Esophagus muscularis mucosa (tissue), 4 donors: ENCODE measurements at regions not wholly inside any gene's neighbourhood (a gene's known extent, or its start where the extent isn't known, plus 50 kb on each side); places are given as distances from the start of the nearest gene placed in this dataset.

ENCODE experiments used
- DNase-seq: peaks from one replicate; pipeline ENCODE4 v3.0.0-alpha.2; 2017; ENCODE audit errors: extremely low spot score
- H3K27ac ChIP-seq, 4 donors: fragments of 200-600 bp; sonication (generic); replicated peaks in 1 of 4; 1 replicate in 3 of 4; 2 replicates in 1 of 4; pipeline ENCODE4 v1.5.1; 2016 to 2019; ENCODE audit warnings: mild to moderate bottlenecking in 1 of 4
- H3K27me3 ChIP-seq, 4 donors: fragments of 200-600 bp; sonication (generic); one replicate each; pipeline versions ENCODE4 v1.5.1 to v1.6.0; 2016 to 2019
- H3K36me3 ChIP-seq, 4 donors: fragments of 200-600 bp; sonication (generic); one replicate each; pipeline ENCODE4 v1.5.1; 2016 to 2019
- H3K4me1 ChIP-seq, 4 donors: fragments of 200-600 bp; sonication (generic); one replicate each; pipeline ENCODE4 v1.5.1; 2016 to 2019
- H3K4me3 ChIP-seq, 4 donors: fragments of 200-600 bp; sonication (generic); 1 replicate in 2 of 4; 2 replicates in 2 of 4; pipeline ENCODE4 v1.5.1; 2016 to 2019; ENCODE audit warnings: mild to moderate bottlenecking in 4 of 4, moderate library complexity in 1 of 4
- H3K9me3 ChIP-seq, 4 donors: fragments of 200-600 bp; sonication (generic); 1 replicate in 3 of 4; 2 replicates in 1 of 4; pipeline ENCODE4 v1.5.1; 2016 to 2019
- CTCF ChIP-seq, 3 experiments: fragments of 200-600 bp in 2 of 3; fragments of 450-650 bp in 1 of 3; sonication (generic) in 2 of 3; IDR thresholded peaks; one replicate each; pipeline ENCODE4 v1.5.1; 2017 to 2019; ENCODE audit warnings: antibody characterized with exemption in 3 of 3, mild to moderate bottlenecking in 2 of 3, moderate library complexity in 1 of 3
- EP300 ChIP-seq: sonication (generic); formaldehyde crosslinking; IDR thresholded peaks from one replicate; pipeline ENCODE4 v1.6.1; 2017; ENCODE audit warnings: antibody characterized with exemption
- POLR2A ChIP-seq: fragments of 450-650 bp; IDR thresholded peaks from one replicate; pipeline ENCODE4 v1.6.1; 2017; ENCODE audit warnings: antibody characterized with exemption, moderate library complexity, mild to moderate bottlenecking, low read depth
- POLR2AphosphoS5 ChIP-seq, 2 donors: sonication (generic); formaldehyde crosslinking; IDR thresholded peaks; one replicate each; pipeline ENCODE4 v1.6.1; 2017; ENCODE audit warnings: antibody characterized with exemption in 2 of 2
- WGBS: methylation state at CpG from one replicate; pipeline ENCODE4 v1.1.5; 2018; 5-methylcytosine and 5-hydroxymethylcytosine counted together
- intact Hi-C: fragments of 100-400 bp; cut with DNase I; formaldehyde crosslinking; loops from one replicate; pipeline ENCODE4 v1.15.1; 2023

- Histone ChIP-seq H3K9me3 (no peaks in the 10 kb centered on the region), H3K4me1 (no peaks in the 10 kb centered on the region), H3K4me3 (no peak overlapping the region), H3K27me3 (no peaks in the 10 kb centered on the region), H3K27ac (no peak overlapping the region), H3K36me3 (no peaks in the 10 kb centered on the region)
- 55% methylated on average over 7 of the region's 7 CpGs for WGBS
- no peak for DNase-seq
- no peak for TF ChIP-seq POLR2AphosphoS5 (IDR thresholded peaks at IDR 0.05)
- TF ChIP-seq EP300: no peak
- no peak for TF ChIP-seq CTCF (IDR thresholded peaks at IDR 0.05)
- no peak for TF ChIP-seq POLR2A
- intact Hi-C loops: no loop called here
Measured at GRCh38 chr20:60306551-60306950, 348.3 kb downstream of the CDH26 start.

GRCh38 chr20:60310560-60311349 lies 352.5 kb downstream of the CDH26 start:
- Histone ChIP-seq H3K9me3 (no peaks in the 10 kb centered on the region), H3K27ac (no peak overlapping the region), H3K27me3 (no peaks in the 10 kb centered on the region), H3K36me3 (no peaks in the 10 kb centered on the region), H3K4me3 (no peak overlapping the region), H3K4me1 (no peaks in the 10 kb centered on the region)
- WGBS: 75% methylated on average over 13 of the region's 13 CpGs
- TF ChIP-seq POLR2A (no peak), EP300 (no peak), CTCF (IDR thresholded peaks at IDR 0.05) (no peak), POLR2AphosphoS5 (IDR thresholded peaks at IDR 0.05) (no peak)
- no peak for DNase-seq
- intact Hi-C loops: no loop called here

- no peaks in the 10 kb centered on the region for H3K27me3 ChIP-seq
- H3K36me3 ChIP-seq: no peaks in the 10 kb centered on the region
- TF ChIP-seq CTCF (IDR thresholded peaks at IDR 0.05) (no peak), EP300 (no peak), POLR2AphosphoS5 (IDR thresholded peaks at IDR 0.05) (no peak), POLR2A (no peak)
- no peaks in the 10 kb centered on the region for H3K4me1 ChIP-seq
- intact Hi-C loops: no loop called here
- WGBS: 93% methylated on average over 9 of the region's 9 CpGs
- DNase-seq: no peak
- H3K27ac ChIP-seq: no peak overlapping the region
- H3K4me3 ChIP-seq: no peak overlapping the region
- no peaks in the 10 kb centered on the region for H3K9me3 ChIP-seq
Measured at GRCh38 chr20:60313191-60313590, 355.0 kb downstream of the CDH26 start.

DNA sequence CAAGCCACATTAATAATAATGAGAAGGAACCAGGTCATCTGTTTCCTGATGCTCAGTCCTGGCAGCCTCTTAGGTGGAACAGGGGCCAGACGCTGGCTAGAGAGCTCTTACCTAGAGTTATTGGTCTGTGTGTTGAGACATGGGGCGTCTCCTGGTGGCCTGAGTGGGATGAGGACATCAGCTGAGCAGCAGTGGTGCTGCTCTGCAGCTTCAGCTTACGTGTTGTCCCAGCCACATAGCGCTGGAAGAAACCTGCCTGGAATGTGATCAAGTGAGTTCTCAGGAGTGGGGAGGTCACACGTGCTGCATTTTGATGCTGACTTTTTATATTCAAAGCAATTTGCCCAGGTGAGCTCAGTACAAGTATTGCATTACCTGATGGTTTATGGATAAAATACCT lies 355.4 kb downstream of the CDH26 start:
- intact Hi-C loops: no loop called here
- no peaks in the 10 kb centered on the region for H3K4me1 ChIP-seq
- no peaks in the 10 kb centered on the region for H3K9me3 ChIP-seq
- WGBS: 86% methylated on average over 5 of the region's 5 CpGs
- no peak overlapping the region for H3K4me3 ChIP-seq
- DNase-seq: no peak
- no peak overlapping the region for H3K27ac ChIP-seq
- H3K36me3 ChIP-seq: no peaks in the 10 kb centered on the region
- no peaks in the 10 kb centered on the region for H3K27me3 ChIP-seq
- TF ChIP-seq EP300 (no peak), POLR2AphosphoS5 (IDR thresholded peaks at IDR 0.05) (no peak), CTCF (IDR thresholded peaks at IDR 0.05) (no peak), POLR2A (no peak)

GRCh38 chr20:60314727-60315126 lies 356.5 kb downstream of the CDH26 start:
- TF ChIP-seq POLR2A (no peak), CTCF (IDR thresholded peaks at IDR 0.05) (no peak), POLR2AphosphoS5 (IDR thresholded peaks at IDR 0.05) (no peak), EP300 (no peak)
- no peak for DNase-seq
- Histone ChIP-seq H3K27me3 (no peaks in the 10 kb centered on the region), H3K4me1 (no peaks in the 10 kb centered on the region), H3K36me3 (no peaks in the 10 kb centered on the region), H3K27ac (no peak overlapping the region), H3K9me3 (no peaks in the 10 kb centered on the region), H3K4me3 (no peak overlapping the region)
- WGBS: 90% methylated on average over 3 of the region's 3 CpGs
- intact Hi-C loops: no loop called here
